Kidney epithelial cell (primary cell): ENCODE measurements at regions not wholly inside any gene's neighbourhood (a gene's known extent, or its start where the extent isn't known, plus 50 kb on each side); places are given as distances from the start of the nearest gene placed in this dataset.

Experiments
- DNase-seq: peaks from one replicate; pipeline ENCODE4 v3.0.0-alpha.2; 2010; ENCODE audit warnings: low read depth
- H3K27me3 ChIP-seq: 2 replicates; pipeline ENCODE4 v1.6.0; 2011; ENCODE audit warnings: low read length; ENCODE audit not compliant: control insufficient read depth, insufficient read depth
- H3K36me3 ChIP-seq: 2 replicates; pipeline ENCODE4 v1.5.1; 2011; ENCODE audit warnings: low read length; ENCODE audit not compliant: control insufficient read depth, insufficient read depth
- H3K4me3 ChIP-seq: 2 replicates; pipeline ENCODE4 v1.5.1; 2011; ENCODE audit warnings: low read depth, mild to moderate bottlenecking, control low read depth, low read length
- TF ChIP-seq, protein P1 (sequence below): IDR thresholded peaks from 2 replicates; pipeline ENCODE4 v1.5.1; 2011; ENCODE audit warnings: mild to moderate bottlenecking, moderate library complexity, low read length, control low read depth, inconsistent platforms; ENCODE audit not compliant: insufficient read depth, poor library complexity, severe bottlenecking

GRCh38 chr12:83848702-83849101 is 1063.9 kb downstream of the SLC6A15 start:
- Histone ChIP-seq H3K4me3 (no peak overlapping the region), H3K27me3 (no peaks in the 10 kb centered on the region), H3K36me3 (no peaks in the 10 kb centered on the region)
- DNase-seq = no peak
- TF ChIP-seq, protein P1, sequence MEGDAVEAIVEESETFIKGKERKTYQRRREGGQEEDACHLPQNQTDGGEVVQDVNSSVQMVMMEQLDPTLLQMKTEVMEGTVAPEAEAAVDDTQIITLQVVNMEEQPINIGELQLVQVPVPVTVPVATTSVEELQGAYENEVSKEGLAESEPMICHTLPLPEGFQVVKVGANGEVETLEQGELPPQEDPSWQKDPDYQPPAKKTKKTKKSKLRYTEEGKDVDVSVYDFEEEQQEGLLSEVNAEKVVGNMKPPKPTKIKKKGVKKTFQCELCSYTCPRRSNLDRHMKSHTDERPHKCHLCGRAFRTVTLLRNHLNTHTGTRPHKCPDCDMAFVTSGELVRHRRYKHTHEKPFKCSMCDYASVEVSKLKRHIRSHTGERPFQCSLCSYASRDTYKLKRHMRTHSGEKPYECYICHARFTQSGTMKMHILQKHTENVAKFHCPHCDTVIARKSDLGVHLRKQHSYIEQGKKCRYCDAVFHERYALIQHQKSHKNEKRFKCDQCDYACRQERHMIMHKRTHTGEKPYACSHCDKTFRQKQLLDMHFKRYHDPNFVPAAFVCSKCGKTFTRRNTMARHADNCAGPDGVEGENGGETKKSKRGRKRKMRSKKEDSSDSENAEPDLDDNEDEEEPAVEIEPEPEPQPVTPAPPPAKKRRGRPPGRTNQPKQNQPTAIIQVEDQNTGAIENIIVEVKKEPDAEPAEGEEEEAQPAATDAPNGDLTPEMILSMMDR = no peak

DNA sequence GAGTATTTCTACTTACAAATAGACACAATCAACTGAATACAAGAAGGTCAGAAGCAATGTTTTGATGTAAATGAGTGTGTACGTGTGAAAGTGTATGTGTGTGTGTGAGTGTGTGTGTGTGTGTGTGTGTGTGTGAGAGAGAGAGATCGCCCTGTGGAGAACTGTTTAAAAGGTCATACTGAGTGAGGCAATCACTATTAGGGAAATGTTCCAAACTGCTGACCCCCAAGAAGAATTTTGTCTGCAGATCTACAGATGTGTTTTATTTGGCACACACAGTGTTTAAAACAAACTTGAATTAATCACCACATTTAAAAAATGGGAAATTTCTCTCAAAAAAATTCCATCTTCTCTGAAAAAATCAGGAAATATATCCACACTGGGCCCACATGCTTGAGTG is 1069.1 kb downstream of the SLC6A15 start:
- H3K4me3 ChIP-seq = no peak overlapping the region
- no peaks in the 10 kb centered on the region for H3K27me3 ChIP-seq
- TF ChIP-seq, protein P1 = no peak
- DNase-seq = no peak
- H3K36me3 ChIP-seq = no peaks in the 10 kb centered on the region

- H3K27me3 ChIP-seq = no peaks in the 10 kb centered on the region
- no peaks in the 10 kb centered on the region for H3K36me3 ChIP-seq
- TF ChIP-seq, protein P1 = no peak
- no peak overlapping the region for H3K4me3 ChIP-seq
- DNase-seq = no peak
Measured at GRCh38 chr12:83841620-83842019, 1071.0 kb downstream of the SLC6A15 start.

DNA sequence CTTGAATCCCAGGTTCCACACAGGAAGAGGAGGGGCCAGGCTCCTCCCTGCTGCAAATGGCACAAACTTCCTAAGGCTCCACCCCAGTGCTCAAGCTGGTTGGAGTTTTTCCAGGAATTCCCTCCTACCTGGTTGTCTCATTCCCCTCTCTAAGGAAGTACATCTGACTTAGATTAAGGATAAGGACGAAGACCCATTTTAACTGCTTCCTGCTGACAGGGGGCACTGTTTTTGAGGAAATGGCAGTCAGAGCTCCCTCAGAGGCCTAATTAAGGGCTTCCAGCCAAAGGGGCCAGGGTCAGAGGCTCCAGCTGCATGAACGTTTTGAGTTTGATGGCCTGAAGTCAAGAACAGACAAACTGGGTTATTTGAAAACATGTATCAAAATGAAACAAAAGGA is 1084.7 kb downstream of the SLC6A15 start:
- TF ChIP-seq, protein P1 = no peak
- no peaks in the 10 kb centered on the region for H3K27me3 ChIP-seq
- DNase-seq = no peak
- H3K36me3 ChIP-seq = no peaks in the 10 kb centered on the region
- no peak overlapping the region for H3K4me3 ChIP-seq

DNA sequence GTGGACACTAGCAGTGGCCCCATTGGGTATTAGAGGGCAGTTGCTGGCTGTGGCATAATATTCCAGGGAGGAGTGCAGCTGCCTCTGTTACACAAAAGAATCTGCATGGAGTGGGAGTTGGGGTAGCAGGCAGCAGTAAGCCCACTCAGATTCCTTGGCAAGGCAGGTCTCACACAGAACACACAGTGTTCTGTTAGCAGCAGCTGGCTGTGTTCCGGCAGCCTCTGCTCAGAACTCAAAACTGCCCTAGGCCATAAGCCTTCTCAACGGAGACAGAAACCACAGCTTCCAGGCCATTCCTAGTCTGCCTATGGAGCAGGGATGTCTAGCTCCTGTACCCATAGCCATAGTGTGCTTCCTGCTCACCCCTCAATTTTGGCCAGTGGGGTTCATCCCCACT is 1085.4 kb downstream of the SLC6A15 start:
- no peak for DNase-seq

DNA sequence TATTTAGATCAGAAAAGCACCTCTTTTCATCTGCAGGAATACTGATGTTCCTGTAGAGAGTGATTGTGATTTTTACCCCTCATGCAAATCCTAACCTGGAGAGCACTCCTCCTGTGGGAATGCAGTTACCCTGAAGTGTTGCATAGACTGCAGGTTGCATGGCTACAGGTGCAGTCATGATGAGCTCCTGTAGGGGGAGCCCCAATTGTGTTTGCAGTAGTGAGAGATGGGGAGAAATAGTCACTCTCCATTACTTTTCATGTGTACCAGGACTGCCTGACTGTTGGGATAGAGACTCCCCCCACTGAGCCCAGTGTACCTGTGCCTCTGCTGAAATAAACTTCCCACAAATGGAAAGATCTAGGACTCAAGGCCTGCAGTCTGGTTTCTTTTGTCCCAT is 1086.5 kb downstream of the SLC6A15 start:
- Histone ChIP-seq H3K4me3 (no peak overlapping the region), H3K36me3 (no peaks in the 10 kb centered on the region), H3K27me3 (no peaks in the 10 kb centered on the region)
- no peak for DNase-seq
- TF ChIP-seq, protein P1 = peak; percentile 72

More for the DNA sequence above, 1085.4 kb downstream of the SLC6A15 start:
- TF ChIP-seq, protein P1 = no peak
- Histone ChIP-seq H3K36me3 (no peaks in the 10 kb centered on the region), H3K4me3 (no peak overlapping the region), H3K27me3 (no peaks in the 10 kb centered on the region)
